GM23248 (cell line): ENCODE measurements at regions not wholly inside any gene's neighbourhood (a gene's known extent, or its start where the extent isn't known, plus 50 kb on each side); places are given as distances from the start of the nearest gene placed in this dataset.

Source experiments
- DNase-seq: peaks from one replicate; pipeline ENCODE4 v3.0.0-alpha.2; 2015
- H2AFZ ChIP-seq: fragments of 200-600 bp; sonication (generic); 2 replicates; pipeline ENCODE4 v1.6.1; 2016; ENCODE audit warnings: antibody characterized with exemption
- H3F3A ChIP-seq: fragments of 200-600 bp; sonication (generic); 2 replicates; pipeline ENCODE4 v1.6.1; 2016; ENCODE audit warnings: mild to moderate bottlenecking, antibody characterized with exemption, mixed run types; ENCODE audit not compliant: insufficient read depth
- H3K27ac ChIP-seq: fragments of 200-600 bp; sonication (generic); 2 replicates; pipeline ENCODE4 v1.5.1; 2016; ENCODE audit warnings: mild to moderate bottlenecking
- H3K27me3 ChIP-seq: fragments of 200-600 bp; sonication (generic); replicated peaks from 2 replicates; pipeline ENCODE4 v1.6.1; 2016; ENCODE audit warnings: mild to moderate bottlenecking; ENCODE audit not compliant: insufficient read depth
- H3K36me3 ChIP-seq: fragments of 200-600 bp; sonication (generic); 2 replicates; pipeline ENCODE4 v1.6.1; 2016; ENCODE audit warnings: low read depth, mild to moderate bottlenecking
- H3K4me1 ChIP-seq: fragments of 200-600 bp; sonication (generic); 2 replicates; pipeline ENCODE4 v1.6.1; 2016; ENCODE audit warnings: mild to moderate bottlenecking; ENCODE audit not compliant: insufficient read depth
- H3K4me2 ChIP-seq: fragments of 200-600 bp; sonication (generic); one replicate; pipeline ENCODE4 v1.6.1; 2016; ENCODE audit warnings: mild to moderate bottlenecking; ENCODE audit not compliant: unreplicated experiment
- H3K4me3 ChIP-seq: fragments of 200-600 bp; sonication (generic); 2 replicates; pipeline ENCODE4 v1.5.1; 2016; ENCODE audit warnings: mild to moderate bottlenecking
- H3K79me2 ChIP-seq: fragments of 200-600 bp; sonication (generic); 2 replicates; pipeline ENCODE4 v1.6.1; 2016; ENCODE audit warnings: mild to moderate bottlenecking; ENCODE audit not compliant: insufficient read depth
- H3K9ac ChIP-seq: fragments of 200-600 bp; sonication (generic); 2 replicates; pipeline ENCODE4 v1.6.1; 2016; ENCODE audit warnings: mild to moderate bottlenecking
- H3K9me2 ChIP-seq: fragments of 200-600 bp; sonication (generic); 2 replicates; pipeline ENCODE4 v1.6.1; 2016; ENCODE audit warnings: mixed run types, mild to moderate bottlenecking, moderate library complexity; ENCODE audit not compliant: insufficient read depth
- H3K9me3 ChIP-seq: fragments of 200-600 bp; sonication (generic); one replicate; pipeline ENCODE4 v1.6.1; 2017; ENCODE audit warnings: low read depth
- H4K20me1 ChIP-seq: fragments of 200-600 bp; sonication (generic); 2 replicates; pipeline ENCODE4 v1.6.0; 2016; ENCODE audit not compliant: insufficient read depth
- EZH2 ChIP-seq: fragments of 200-600 bp; sonication (generic); IDR thresholded peaks from 2 replicates; pipeline ENCODE4 v1.6.1; 2018; ENCODE audit warnings: antibody characterized with exemption, mild to moderate bottlenecking; ENCODE audit not compliant: insufficient read depth, poor library complexity, severe bottlenecking
- EZH2phosphoT487 ChIP-seq: fragments of 200-600 bp; sonication (generic); IDR thresholded peaks from 2 replicates; pipeline ENCODE4 v1.6.1; 2018; ENCODE audit warnings: antibody characterized with exemption, moderate library complexity, mild to moderate bottlenecking, low read depth; ENCODE audit not compliant: insufficient read depth
- WGBS, 2 experiments: methylation state at CpG; one replicate each; pipeline ENCODE4 v1.1.6; 2015 to 2017; ENCODE audit warnings: low lambda C conversion rate in 2 of 2, low coverage in 1 of 2; ENCODE audit errors: missing lambda C conversion rate in 2 of 2; 5-methylcytosine and 5-hydroxymethylcytosine counted together
- in situ Hi-C: fragments of 300-500 bp; cut with MboI; formaldehyde crosslinking; loops from 2 replicates; pipeline ENCODE4 v1.15.0; 2020

GRCh38 chr1:195765099-195765498 is 843.1 kb downstream of the KCNT2 start:
- no peak overlapping the region for H2AFZ ChIP-seq
- no peak overlapping the region for H3K27ac ChIP-seq
- no peak overlapping the region for H3K9ac ChIP-seq
- H3K27me3 ChIP-seq: no peaks in the 10 kb centered on the region
- no peaks in the 10 kb centered on the region for H3K9me2 ChIP-seq
- in situ Hi-C loops: no loop called here
- peaks cover 31% of the 10 kb centered on the region for H3K4me1 ChIP-seq
- H3K4me3 ChIP-seq: no peak overlapping the region
- WGBS, 2 experiments: 90 to 91% methylated on average over 1 of the region's 1 CpG
- H3K9me3 ChIP-seq: no peaks in the 10 kb centered on the region
- no peaks in the 10 kb centered on the region for H3K36me3 ChIP-seq
- H3K79me2 ChIP-seq: no peaks in the 10 kb centered on the region
- no peaks in the 10 kb centered on the region for H4K20me1 ChIP-seq
- TF ChIP-seq EZH2phosphoT487 (no peak), EZH2 (no peak)
- no peak for DNase-seq
- H3F3A ChIP-seq: peaks cover 13% of the 10 kb centered on the region
- no peak overlapping the region for H3K4me2 ChIP-seq

- Histone ChIP-seq H3K27me3 (no peaks in the 10 kb centered on the region), H3K27ac (no peak overlapping the region), H3K79me2 (no peaks in the 10 kb centered on the region), H3K9me3 (no peaks in the 10 kb centered on the region), H3K9me2 (no peaks in the 10 kb centered on the region), H3K4me1 (peaks cover 19% of the 10 kb centered on the region), H3K4me2 (no peak overlapping the region), H4K20me1 (no peaks in the 10 kb centered on the region), H3K9ac (no peak overlapping the region), H3K36me3 (no peaks in the 10 kb centered on the region), H2AFZ (no peak overlapping the region), H3F3A (peaks cover 5% of the 10 kb centered on the region), H3K4me3 (no peak overlapping the region)
- in situ Hi-C loops: no loop called here
- no peak for DNase-seq
- 47 to 70% methylated on average over 4 of the region's 4 CpGs for WGBS, 2 experiments
- TF ChIP-seq EZH2 (no peak), EZH2phosphoT487 (no peak)
Observed at GRCh38 chr1:195763907-195764374, 844.3 kb downstream of the KCNT2 start.

GRCh38 chr1:195763146-195763906 is 844.9 kb downstream of the KCNT2 start:
- Histone ChIP-seq H3K9me2 (no peaks in the 10 kb centered on the region), H3K9ac (no peak overlapping the region), H3K36me3 (no peaks in the 10 kb centered on the region), H3F3A (no peaks in the 10 kb centered on the region), H3K27ac (no peak overlapping the region), H3K79me2 (no peaks in the 10 kb centered on the region), H3K9me3 (no peaks in the 10 kb centered on the region), H2AFZ (no peak overlapping the region), H4K20me1 (no peaks in the 10 kb centered on the region), H3K4me3 (no peak overlapping the region), H3K4me2 (no peak overlapping the region), H3K27me3 (no peaks in the 10 kb centered on the region), H3K4me1 (peaks cover 13% of the 10 kb centered on the region)
- in situ Hi-C loops: no loop called here
- TF ChIP-seq EZH2 (no peak), EZH2phosphoT487 (no peak)
- no peak for DNase-seq
- WGBS, 2 experiments: 91 to 92% methylated on average over 22 of the region's 22 CpGs

- H3K79me2 ChIP-seq: no peaks in the 10 kb centered on the region
- no peaks in the 10 kb centered on the region for H3F3A ChIP-seq
- no peaks in the 10 kb centered on the region for H3K9me2 ChIP-seq
- no peak overlapping the region for H3K9ac ChIP-seq
- no peaks in the 10 kb centered on the region for H3K36me3 ChIP-seq
- no peak for DNase-seq
- TF ChIP-seq EZH2phosphoT487 (no peak), EZH2 (no peak)
- no peak overlapping the region for H3K4me2 ChIP-seq
- H3K9me3 ChIP-seq: no peaks in the 10 kb centered on the region
- in situ Hi-C loops: no loop called here
- H3K4me3 ChIP-seq: no peak overlapping the region
- no peak overlapping the region for H3K27ac ChIP-seq
- H3K27me3 ChIP-seq: no peaks in the 10 kb centered on the region
- H2AFZ ChIP-seq: no peak overlapping the region
- no peaks in the 10 kb centered on the region for H4K20me1 ChIP-seq
- peaks cover 7% of the 10 kb centered on the region; the same call in 1 of the 2 replicates for H3K4me1 ChIP-seq
Observed at GRCh38 chr1:195761104-195761503, 847.1 kb downstream of the KCNT2 start.

GRCh38 chr1:195756109-195756508 is 852.1 kb downstream of the KCNT2 start:
- H2AFZ ChIP-seq: no peak overlapping the region
- H3K36me3 ChIP-seq: no peaks in the 10 kb centered on the region
- no peak for DNase-seq
- H3K4me3 ChIP-seq: no peak overlapping the region
- TF ChIP-seq EZH2: no peak
- no peak for TF ChIP-seq EZH2phosphoT487
- H3K27me3 ChIP-seq: no peaks in the 10 kb centered on the region
- in situ Hi-C loops: no loop called here
- H3K4me2 ChIP-seq: no peak overlapping the region
- no peaks in the 10 kb centered on the region for H3F3A ChIP-seq
- no peaks in the 10 kb centered on the region for H3K79me2 ChIP-seq
- H4K20me1 ChIP-seq: no peaks in the 10 kb centered on the region
- no peaks in the 10 kb centered on the region for H3K9me3 ChIP-seq
- peaks cover 3% of the 10 kb centered on the region; the same call in 1 of the 2 replicates for H3K4me1 ChIP-seq
- no peaks in the 10 kb centered on the region for H3K9me2 ChIP-seq
- no peak overlapping the region for H3K9ac ChIP-seq
- H3K27ac ChIP-seq: no peak overlapping the region
